ENCODE measurements at regions not wholly inside any gene's neighbourhood (a gene's known extent, or its start where the extent isn't known, plus 50 kb on each side); places are given as distances from the start of the nearest gene placed in this dataset.

GRCh38 chr10:10777279-10777678, 240.4 kb upstream of the CELF2 start:
- ChIA-PET POLR2A (ENCODE audit: unreplicated experiment) (no interaction called here), CTCF (no interaction called here)
- H2AFZ ChIP-seq = no peak overlapping the region
- no peak overlapping the region for H3K4me2 ChIP-seq
- H3F3A ChIP-seq (ENCODE audit: insufficient read depth, low read depth) = no peaks in the 10 kb centered on the region
- no peak for DNase-seq
- H4K20me1 ChIP-seq (ENCODE audit: insufficient read depth) = no peaks in the 10 kb centered on the region
- no peaks in the 10 kb centered on the region for H3K79me2 ChIP-seq (ENCODE audit: low read depth)
- H3K4me1 ChIP-seq (replicated peaks; ENCODE audit: insufficient read depth) = peaks cover under 1% of the 10 kb centered on the region; the same call in 1 of the 2 replicates
- no peaks in the 10 kb centered on the region for H3K36me3 ChIP-seq (ENCODE audit: low read depth)
- BruUV-seq (replicated peaks) = no TSS peak
- no peak for TF ChIP-seq EZH2 (IDR thresholded peaks at IDR 0.05; ENCODE audit: low read depth)
- TF ChIP-seq CTCF (conservative IDR thresholded peaks at IDR 0.05) = no peak
- H3K27me3 ChIP-seq (ENCODE audit: insufficient read depth, low read depth) = no peaks in the 10 kb centered on the region
- intact Hi-C loops (cut with micrococcal nuclease; ENCODE audit: unreplicated experiment) = no loop called here
- H3K9me3 ChIP-seq (ENCODE audit: insufficient read depth, low read depth) = peaks cover 5% of the 10 kb centered on the region; the same call in 1 of the 2 replicates
- no peak overlapping the region for H3K4me3 ChIP-seq
- H3K9me2 ChIP-seq (ENCODE audit: insufficient read depth) = no peaks in the 10 kb centered on the region
- H3K27ac ChIP-seq = no peak overlapping the region

GRCh38 chr10:10777723-10778122, 239.9 kb upstream of the CELF2 start:
- Histone ChIP-seq H3K4me3 (no peak overlapping the region), H3F3A (ENCODE audit: insufficient read depth, low read depth) (no peaks in the 10 kb centered on the region), H3K79me2 (ENCODE audit: low read depth) (no peaks in the 10 kb centered on the region), H3K27me3 (ENCODE audit: insufficient read depth, low read depth) (no peaks in the 10 kb centered on the region), H3K9me2 (ENCODE audit: insufficient read depth) (no peaks in the 10 kb centered on the region), H3K27ac (no peak overlapping the region), H3K4me2 (no peak overlapping the region), H3K36me3 (ENCODE audit: low read depth) (no peaks in the 10 kb centered on the region), H3K4me1 (replicated peaks; ENCODE audit: insufficient read depth) (peaks cover 5% of the 10 kb centered on the region; the same call in 1 of the 2 replicates), H2AFZ (no peak overlapping the region), H3K9me3 (ENCODE audit: insufficient read depth, low read depth) (peaks cover 5% of the 10 kb centered on the region; the same call in 1 of the 2 replicates), H4K20me1 (ENCODE audit: insufficient read depth) (no peaks in the 10 kb centered on the region)
- BruUV-seq (replicated peaks) = no TSS peak
- intact Hi-C loops (cut with micrococcal nuclease; ENCODE audit: unreplicated experiment) = no loop called here
- ChIA-PET POLR2A (ENCODE audit: unreplicated experiment) (no interaction called here), CTCF (no interaction called here)
- TF ChIP-seq CTCF (conservative IDR thresholded peaks at IDR 0.05) = no peak
- TF ChIP-seq EZH2 (IDR thresholded peaks at IDR 0.05; ENCODE audit: low read depth) = no peak
- DNase-seq = no peak

GRCh38 chr10:10778959-10779358, 238.7 kb upstream of the CELF2 start:
- ChIA-PET CTCF (interaction anchor here (0.6 kb wide), 1 partner anchor 756 kb away, joined by 6 read pairs; no protein-coding TSS in a partner anchor), POLR2A (ENCODE audit: unreplicated experiment) (no interaction called here)
- no peaks in the 10 kb centered on the region for H3F3A ChIP-seq (ENCODE audit: insufficient read depth, low read depth)
- no peaks in the 10 kb centered on the region for H3K79me2 ChIP-seq (ENCODE audit: low read depth)
- no peak for DNase-seq
- no peak overlapping the region for H3K27ac ChIP-seq
- H3K9me3 ChIP-seq (ENCODE audit: insufficient read depth, low read depth) = peaks cover 5% of the 10 kb centered on the region; the same call in 1 of the 2 replicates
- no peak for TF ChIP-seq CTCF (conservative IDR thresholded peaks at IDR 0.05)
- TF ChIP-seq EZH2 (IDR thresholded peaks at IDR 0.05; ENCODE audit: low read depth) = no peak
- H3K4me3 ChIP-seq = no peak overlapping the region
- H4K20me1 ChIP-seq (ENCODE audit: insufficient read depth) = no peaks in the 10 kb centered on the region
- no peaks in the 10 kb centered on the region for H3K27me3 ChIP-seq (ENCODE audit: insufficient read depth, low read depth)
- no peaks in the 10 kb centered on the region for H3K9me2 ChIP-seq (ENCODE audit: insufficient read depth)
- no TSS peak for BruUV-seq (replicated peaks)
- intact Hi-C loops (cut with micrococcal nuclease; ENCODE audit: unreplicated experiment) = no loop called here
- H2AFZ ChIP-seq = no peak overlapping the region
- peaks cover 10% of the 10 kb centered on the region; the same call in 1 of the 2 replicates for H3K4me1 ChIP-seq (replicated peaks; ENCODE audit: insufficient read depth)
- peaks cover under 1% of the 10 kb centered on the region for H3K36me3 ChIP-seq (ENCODE audit: low read depth)
- H3K4me2 ChIP-seq = no peak overlapping the region
